Ascending aorta (tissue), 2 donors: ENCODE measurements at regions not wholly inside any gene's neighbourhood (a gene's known extent, or its start where the extent isn't known, plus 50 kb on each side); places are given as distances from the start of the nearest gene placed in this dataset.
A peak's percentile ranks its signal among the peaks of the same experiment; 100 is the strongest.

ENCODE experiments used
- DNase-seq, 2 donors: peaks; one replicate each; pipeline ENCODE4 v3.0.0-alpha.2; 2019; ENCODE audit warnings: low spot score in 2 of 2
- H3K27ac ChIP-seq, 2 donors: fragments of 200-600 bp; sonication (generic); one replicate each; pipeline ENCODE4 v1.5.1; 2016 to 2017; ENCODE audit warnings: mild to moderate bottlenecking in 1 of 2
- H3K27me3 ChIP-seq: fragments of 200-600 bp; sonication (generic); one replicate; pipeline ENCODE4 v1.5.1; 2017
- H3K36me3 ChIP-seq, 2 donors: fragments of 200-600 bp; sonication (generic); one replicate each; pipeline ENCODE4 v1.5.1; 2016
- H3K4me1 ChIP-seq, 2 donors: fragments of 200-600 bp; sonication (generic); one replicate each; pipeline ENCODE4 v1.5.1; 2016 to 2017; ENCODE audit warnings: mild to moderate bottlenecking in 1 of 2
- H3K4me3 ChIP-seq, 2 donors: fragments of 200-600 bp; sonication (generic); one replicate each; pipeline ENCODE4 v1.5.1; 2016 to 2017; ENCODE audit warnings: mild to moderate bottlenecking in 1 of 2
- H3K9me3 ChIP-seq, 2 donors: fragments of 200-600 bp; sonication (generic); one replicate each; pipeline ENCODE4 v1.5.1; 2016
- CTCF ChIP-seq, 3 experiments: fragments of 200-600 bp in 2 of 3; fragments of 450-650 bp in 1 of 3; sonication (generic) in 2 of 3; IDR thresholded peaks; one replicate each; pipeline ENCODE4 v1.5.1; 2016 to 2019; ENCODE audit warnings: antibody characterized with exemption in 3 of 3, mild to moderate bottlenecking in 1 of 3, moderate library complexity in 1 of 3
- intact Hi-C: fragments of 100-400 bp; cut with DNase I; formaldehyde crosslinking; loops from one replicate; pipeline ENCODE4 v1.15.1; 2023

- no peak for TF ChIP-seq CTCF (IDR thresholded peaks at IDR 0.05)
- Histone ChIP-seq H3K36me3 (no peaks in the 10 kb centered on the region), H3K4me1 (no peaks in the 10 kb centered on the region), H3K9me3 (peaks cover 0 to 4% of the 10 kb centered on the region in 2 donors), H3K27ac (no peak overlapping the region), H3K27me3 (no peaks in the 10 kb centered on the region), H3K4me3 (no peak overlapping the region)
- intact Hi-C loops: no loop called here
- no peak for DNase-seq
These were observed 59.7 kb upstream of the LDAH start for GRCh38 chr2:20882466-20883170.

- Histone ChIP-seq H3K4me3 (no peak overlapping the region), H3K9me3 (peaks cover 0 to 4% of the 10 kb centered on the region in 2 donors), H3K27ac (no peak overlapping the region), H3K36me3 (no peaks in the 10 kb centered on the region), H3K4me1 (peaks cover 0 to 3% of the 10 kb centered on the region in 2 donors), H3K27me3 (no peaks in the 10 kb centered on the region)
- intact Hi-C loops: no loop called here
- DNase-seq: no peak
- no peak for TF ChIP-seq CTCF (IDR thresholded peaks at IDR 0.05)
These were observed 57.4 kb upstream of the LDAH start for GRCh38 chr2:20880221-20880771.

DNA sequence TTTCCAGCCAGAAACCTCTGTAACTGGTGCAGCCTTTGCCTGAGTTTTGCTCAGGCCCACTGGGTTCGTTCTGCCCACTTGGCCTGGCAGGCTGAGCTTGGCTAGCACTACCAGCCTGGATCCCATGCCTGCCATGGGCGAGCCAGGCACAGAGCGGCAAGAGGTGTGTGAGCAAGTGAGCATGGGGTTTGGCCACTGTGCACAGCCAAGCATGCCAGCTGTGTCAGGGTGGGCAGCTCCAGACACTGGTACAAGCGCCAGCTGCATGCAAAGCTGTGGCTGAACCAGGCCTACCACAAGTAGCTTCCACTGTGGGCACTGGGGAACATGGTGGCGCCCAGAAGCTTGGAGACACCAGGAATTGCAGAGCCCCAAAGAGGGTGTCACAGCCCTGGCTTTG lies 56.3 kb upstream of the LDAH start:
- no peak overlapping the region for H3K27ac ChIP-seq
- no peak for TF ChIP-seq CTCF (IDR thresholded peaks at IDR 0.05)
- no peaks in the 10 kb centered on the region for H3K36me3 ChIP-seq
- peaks cover 0 to 3% of the 10 kb centered on the region in 2 donors for H3K4me1 ChIP-seq
- peaks cover 0 to 4% of the 10 kb centered on the region in 2 donors for H3K9me3 ChIP-seq
- no peak overlapping the region for H3K4me3 ChIP-seq
- no peak for DNase-seq
- intact Hi-C loops: no loop called here
- no peaks in the 10 kb centered on the region for H3K27me3 ChIP-seq

DNA sequence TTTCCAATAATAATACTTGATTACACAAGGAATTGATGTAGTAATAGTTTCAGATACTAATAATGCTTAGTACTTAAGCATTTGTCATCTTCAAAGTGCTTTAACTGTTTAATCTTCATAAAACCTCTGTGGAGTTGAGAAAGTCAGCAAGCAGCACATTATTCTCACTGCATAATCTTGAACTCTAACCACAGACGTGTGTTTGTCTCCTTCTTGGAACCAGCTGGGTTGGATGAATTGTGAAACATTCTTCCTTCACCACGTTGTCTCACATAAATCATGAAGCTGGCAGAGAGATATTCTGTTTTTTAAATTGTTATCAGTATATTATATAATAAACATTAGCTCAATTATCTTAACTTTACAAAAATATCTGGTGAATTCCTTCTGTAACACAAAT lies 55.1 kb upstream of the LDAH start:
- peaks cover 0 to 4% of the 10 kb centered on the region in 2 donors for H3K9me3 ChIP-seq
- H3K4me1 ChIP-seq: peaks cover 0 to 3% of the 10 kb centered on the region in 2 donors
- no peak overlapping the region for H3K4me3 ChIP-seq
- TF ChIP-seq CTCF (IDR thresholded peaks at IDR 0.05): no peak
- no peaks in the 10 kb centered on the region for H3K27me3 ChIP-seq
- peak overlapping the region; percentile 44 to 56 for H3K27ac ChIP-seq
- intact Hi-C loops: no loop called here
- DNase-seq: no peak
- no peaks in the 10 kb centered on the region for H3K36me3 ChIP-seq
